Activated T-cell treated with anti-CD3 and anti-CD28 coated beads, Interleukin-2, amount 50 U/mL, for 72 hours (primary cell): ENCODE measurements at regions not wholly inside any gene's neighbourhood (a gene's known extent, or its start where the extent isn't known, plus 50 kb on each side); places are given as distances from the start of the nearest gene placed in this dataset.

Source experiments
- ATAC-seq, 2 donors: fragments of 150-1000 bp; cut with Tn5 transposase; replicated peaks in 1 of 2; 2 replicates each; pipeline ENCODE4 v1.10.0; 2021; ENCODE audit warnings: moderate library complexity in 2 of 2, mild to moderate bottlenecking in 1 of 2
- DNase-seq, 2 donors: peaks; one replicate each; pipeline ENCODE4 v3.0.0; 2021 to 2022; ENCODE audit warnings: mixed read lengths in 1 of 2
- H3K27ac Mint-ChIP-seq: one replicate; pipeline ENCODE4 v1.8.0; 2022; ENCODE audit warnings: mild to moderate bottlenecking, moderate library complexity, mixed read lengths
- H3K27me3 Mint-ChIP-seq: one replicate; pipeline ENCODE4 v1.8.0; 2022; ENCODE audit warnings: low read depth, mixed read lengths
- H3K36me3 Mint-ChIP-seq, 2 donors: one replicate each; pipeline ENCODE4 v1.8.0; 2022; ENCODE audit warnings: mixed read lengths in 2 of 2, mild to moderate bottlenecking in 1 of 2; ENCODE audit not compliant: insufficient read depth in 2 of 2
- H3K4me1 Mint-ChIP-seq: one replicate; pipeline ENCODE4 v1.8.0; 2022; ENCODE audit warnings: low read depth, mixed read lengths
- H3K4me3 Mint-ChIP-seq, 2 donors: one replicate each; pipeline ENCODE4 v1.8.0; 2022; ENCODE audit warnings: mild to moderate bottlenecking in 2 of 2, mixed read lengths in 2 of 2, moderate library complexity in 2 of 2
- H3K9me3 Mint-ChIP-seq, 2 donors: one replicate each; pipeline ENCODE4 v1.8.0; 2022; ENCODE audit warnings: mixed read lengths in 2 of 2

GRCh38 chr17:53127331-53127730 lies 695.4 kb upstream of the KIF2B start:
- no peak for ATAC-seq
- DNase-seq: no peak
- Mint-ChIP-seq H3K9me3 (peaks cover 3 to 5% of the 10 kb centered on the region in 2 donors), H3K27ac (no peak overlapping the region), H3K36me3 (no peaks in the 10 kb centered on the region), H3K4me3 (no peak overlapping the region), H3K4me1 (no peaks in the 10 kb centered on the region), H3K27me3 (no peaks in the 10 kb centered on the region)

- H3K36me3 Mint-ChIP-seq: no peaks in the 10 kb centered on the region
- no peaks in the 10 kb centered on the region for H3K4me1 Mint-ChIP-seq
- peaks cover 1 to 9% of the 10 kb centered on the region in 2 donors for H3K9me3 Mint-ChIP-seq
- no peak overlapping the region for H3K4me3 Mint-ChIP-seq
- no peak overlapping the region for H3K27ac Mint-ChIP-seq
- ATAC-seq (no peak), DNase-seq (no peak)
- H3K27me3 Mint-ChIP-seq: no peaks in the 10 kb centered on the region
These were observed 699.8 kb upstream of the KIF2B start for GRCh38 chr17:53122966-53123365.

GRCh38 chr17:53119773-53120172 lies 703.0 kb upstream of the KIF2B start:
- Mint-ChIP-seq H3K27me3 (no peaks in the 10 kb centered on the region), H3K36me3 (peaks cover 0 to 5% of the 10 kb centered on the region in 2 donors), H3K4me3 (no peak overlapping the region), H3K9me3 (peaks cover 11% of the 10 kb centered on the region in 2 donors), H3K27ac (no peak overlapping the region), H3K4me1 (no peaks in the 10 kb centered on the region)
- no peak for DNase-seq
- no peak for ATAC-seq

- H3K36me3 Mint-ChIP-seq: peaks cover 0 to 5% of the 10 kb centered on the region in 2 donors
- H3K9me3 Mint-ChIP-seq: peaks cover 11% of the 10 kb centered on the region in 2 donors
- no peaks in the 10 kb centered on the region for H3K4me1 Mint-ChIP-seq
- ATAC-seq (no peak), DNase-seq (no peak)
- no peak overlapping the region for H3K4me3 Mint-ChIP-seq
- no peak overlapping the region for H3K27ac Mint-ChIP-seq
- no peaks in the 10 kb centered on the region for H3K27me3 Mint-ChIP-seq
These were observed 703.8 kb upstream of the KIF2B start for GRCh38 chr17:53118948-53119347.

- Mint-ChIP-seq H3K27me3 (no peaks in the 10 kb centered on the region), H3K36me3 (no peaks in the 10 kb centered on the region), H3K27ac (no peak overlapping the region), H3K4me1 (no peaks in the 10 kb centered on the region), H3K9me3 (peaks cover 9 to 15% of the 10 kb centered on the region in 2 donors), H3K4me3 (no peak overlapping the region)
- DNase-seq (no peak), ATAC-seq (no peak)
These were observed 715.8 kb upstream of the KIF2B start for GRCh38 chr17:53106886-53107285.

DNA sequence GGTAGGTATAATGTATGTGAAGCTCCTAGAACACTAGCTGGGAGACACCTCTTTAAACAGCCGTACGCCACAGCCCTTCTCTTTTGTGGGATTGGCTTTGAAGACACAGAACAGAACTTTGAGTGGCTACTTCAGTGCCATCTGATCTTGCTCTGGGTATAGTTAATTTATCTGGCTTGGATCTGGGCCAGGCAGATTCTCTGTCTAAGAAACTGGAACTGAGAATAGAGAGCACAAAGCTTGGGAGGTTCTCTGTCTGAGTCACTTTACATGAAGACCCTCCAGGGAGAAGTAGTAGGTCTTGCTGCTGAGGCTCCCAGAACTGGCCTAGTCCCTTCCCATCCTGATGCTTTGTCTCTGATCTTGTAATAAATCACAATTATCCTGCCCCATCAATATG lies 721.0 kb upstream of the KIF2B start:
- Mint-ChIP-seq H3K27me3 (no peaks in the 10 kb centered on the region), H3K4me3 (no peak overlapping the region)
- ATAC-seq: no peak

GRCh38 chr17:53100126-53100525 lies 722.6 kb upstream of the KIF2B start:
- ATAC-seq: no peak
- Mint-ChIP-seq H3K36me3 (peaks cover 0 to 3% of the 10 kb centered on the region in 2 donors), H3K27ac (no peak overlapping the region), H3K4me1 (no peaks in the 10 kb centered on the region), H3K4me3 (no peak overlapping the region), H3K9me3 (peaks cover 3 to 6% of the 10 kb centered on the region in 2 donors), H3K27me3 (no peaks in the 10 kb centered on the region)
- DNase-seq: no peak

More for the DNA sequence above, 721.0 kb upstream of the KIF2B start:
- Mint-ChIP-seq H3K36me3 (no peaks in the 10 kb centered on the region), H3K4me1 (no peaks in the 10 kb centered on the region), H3K9me3 (peaks cover 3 to 6% of the 10 kb centered on the region in 2 donors), H3K27ac (no peak overlapping the region)
- DNase-seq: no peak

DNA sequence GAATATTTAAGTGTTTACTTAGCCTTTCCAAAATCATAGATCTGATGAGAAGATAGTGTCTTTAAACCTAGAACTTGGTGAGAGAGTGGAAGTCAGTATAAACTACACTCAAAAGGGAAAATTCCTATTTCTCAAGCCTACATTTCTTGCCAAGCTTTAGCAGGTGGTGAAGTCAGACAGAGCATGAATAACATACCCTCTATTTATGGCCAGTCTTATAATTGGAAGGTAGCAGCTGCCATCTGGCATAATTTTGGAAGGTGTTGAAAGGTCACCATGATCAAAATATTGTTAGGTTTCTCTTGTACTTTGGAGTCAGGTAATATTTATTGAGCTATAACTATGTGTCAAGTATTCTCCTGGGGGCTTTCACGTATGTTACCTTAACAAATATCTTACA lies 729.3 kb upstream of the KIF2B start:
- no peaks in the 10 kb centered on the region for H3K27me3 Mint-ChIP-seq
- peaks cover 3 to 6% of the 10 kb centered on the region in 2 donors for H3K9me3 Mint-ChIP-seq
- no peak overlapping the region for H3K27ac Mint-ChIP-seq
- DNase-seq (no peak), ATAC-seq (no peak)
- no peak overlapping the region for H3K4me3 Mint-ChIP-seq
- no peaks in the 10 kb centered on the region for H3K4me1 Mint-ChIP-seq
- H3K36me3 Mint-ChIP-seq: peaks cover 0 to 3% of the 10 kb centered on the region in 2 donors

GRCh38 chr17:53092072-53092471 lies 730.7 kb upstream of the KIF2B start:
- ATAC-seq (no peak), DNase-seq (no peak)
- no peak overlapping the region for H3K4me3 Mint-ChIP-seq
- H3K9me3 Mint-ChIP-seq: peaks cover 3 to 4% of the 10 kb centered on the region in 2 donors
- no peaks in the 10 kb centered on the region for H3K27me3 Mint-ChIP-seq
- peaks cover 0 to 3% of the 10 kb centered on the region in 2 donors for H3K36me3 Mint-ChIP-seq
- no peaks in the 10 kb centered on the region for H3K4me1 Mint-ChIP-seq
- H3K27ac Mint-ChIP-seq: no peak overlapping the region

- Mint-ChIP-seq H3K4me1 (no peaks in the 10 kb centered on the region), H3K4me3 (no peak overlapping the region)
These were observed 732.0 kb upstream of the KIF2B start for GRCh38 chr17:53090770-53091169.

GRCh38 chr17:53088481-53088880 lies 734.2 kb upstream of the KIF2B start:
- Mint-ChIP-seq H3K9me3 (peaks cover 4 to 6% of the 10 kb centered on the region in 2 donors), H3K27me3 (no peaks in the 10 kb centered on the region), H3K36me3 (no peaks in the 10 kb centered on the region), H3K27ac (no peak overlapping the region), H3K4me1 (no peaks in the 10 kb centered on the region), H3K4me3 (no peak overlapping the region)
- DNase-seq (no peak), ATAC-seq (no peak)

More at GRCh38 chr17:53090770-53091169, 732.0 kb upstream of the KIF2B start:
- no peak for ATAC-seq
- Mint-ChIP-seq H3K9me3 (peaks cover 3 to 4% of the 10 kb centered on the region in 2 donors), H3K27me3 (no peaks in the 10 kb centered on the region), H3K27ac (no peak overlapping the region), H3K36me3 (no peaks in the 10 kb centered on the region)
- DNase-seq: no peak

- H3K4me1 Mint-ChIP-seq: no peaks in the 10 kb centered on the region
- H3K27me3 Mint-ChIP-seq: no peaks in the 10 kb centered on the region
- H3K4me3 Mint-ChIP-seq: no peak overlapping the region
- no peak overlapping the region for H3K27ac Mint-ChIP-seq
- peaks cover 5 to 15% of the 10 kb centered on the region in 2 donors for H3K9me3 Mint-ChIP-seq
- DNase-seq (no peak), ATAC-seq (no peak)
- no peaks in the 10 kb centered on the region for H3K36me3 Mint-ChIP-seq
These were observed 761.3 kb upstream of the KIF2B start for GRCh38 chr17:53061446-53061845.

DNA sequence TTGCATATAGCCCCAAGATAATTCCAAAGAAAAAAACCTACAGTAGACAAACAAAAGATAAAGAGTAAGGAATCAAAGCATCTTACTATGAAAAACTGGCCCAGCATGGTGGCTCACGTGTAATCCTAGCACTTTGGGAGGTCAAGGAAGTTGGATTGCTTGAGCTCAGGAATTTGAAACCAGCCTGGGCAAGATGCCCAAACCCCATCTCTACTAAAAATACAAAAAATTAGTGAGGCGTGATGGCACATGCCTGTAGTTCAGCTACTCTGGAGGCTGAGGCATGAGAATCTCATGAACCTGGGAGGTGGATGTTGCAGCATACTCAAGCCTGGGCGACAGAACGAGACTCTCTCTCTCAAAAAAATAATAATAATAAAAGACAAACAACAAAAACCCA lies 764.7 kb upstream of the KIF2B start:
- H3K4me1 Mint-ChIP-seq: no peaks in the 10 kb centered on the region
- H3K9me3 Mint-ChIP-seq: peaks cover 2 to 10% of the 10 kb centered on the region in 2 donors
- no peak overlapping the region for H3K4me3 Mint-ChIP-seq
- no peaks in the 10 kb centered on the region for H3K36me3 Mint-ChIP-seq
- no peak for ATAC-seq
- H3K27me3 Mint-ChIP-seq: no peaks in the 10 kb centered on the region
- H3K27ac Mint-ChIP-seq: no peak overlapping the region
- no peak for DNase-seq

- Mint-ChIP-seq H3K27me3 (no peaks in the 10 kb centered on the region), H3K9me3 (peaks cover 0 to 9% of the 10 kb centered on the region in 2 donors), H3K4me3 (no peak overlapping the region), H3K4me1 (no peaks in the 10 kb centered on the region), H3K27ac (no peak overlapping the region), H3K36me3 (peaks cover 0 to 3% of the 10 kb centered on the region in 2 donors)
- DNase-seq: no peak
- no peak for ATAC-seq
These were observed 775.9 kb upstream of the KIF2B start for GRCh38 chr17:53046781-53047180.
